NCI-H1694 (cell line): ENCODE measurements at regions not wholly inside any gene's neighbourhood (a gene's known extent, or its start where the extent isn't known, plus 50 kb on each side); places are given as distances from the start of the nearest gene placed in this dataset.
"Not testable (repeated sequence)": the region's sequence is repeated elsewhere in the genome, so short reads cannot be mapped to it uniquely, and the experiment has no call there.

Experiments used
- DNase-seq: peaks from one replicate; lab custom pipeline; 2025; lab: John Stamatoyannopoulos, UW

DNA sequence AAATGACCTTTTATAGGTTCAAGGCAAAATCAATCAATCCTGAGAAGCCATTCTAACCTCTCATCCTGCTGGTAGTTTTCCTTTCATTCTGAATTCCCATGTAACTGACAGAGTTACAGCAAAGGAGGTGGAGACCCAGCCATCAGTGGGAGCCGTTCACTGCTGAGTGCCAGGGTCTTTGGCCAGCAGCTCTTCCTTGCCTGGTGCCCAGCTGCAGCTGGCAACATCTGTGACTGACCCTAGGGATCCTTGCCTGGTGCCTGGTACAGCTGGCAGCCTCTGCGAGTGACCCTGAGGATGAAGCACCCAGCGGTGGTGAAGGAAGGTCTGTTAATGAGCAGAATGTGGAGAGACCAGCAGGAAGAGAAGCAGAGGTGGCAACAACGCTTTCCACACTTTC lies 314.6 kb downstream of the THBS2 start:
- no peak for DNase-seq

DNA sequence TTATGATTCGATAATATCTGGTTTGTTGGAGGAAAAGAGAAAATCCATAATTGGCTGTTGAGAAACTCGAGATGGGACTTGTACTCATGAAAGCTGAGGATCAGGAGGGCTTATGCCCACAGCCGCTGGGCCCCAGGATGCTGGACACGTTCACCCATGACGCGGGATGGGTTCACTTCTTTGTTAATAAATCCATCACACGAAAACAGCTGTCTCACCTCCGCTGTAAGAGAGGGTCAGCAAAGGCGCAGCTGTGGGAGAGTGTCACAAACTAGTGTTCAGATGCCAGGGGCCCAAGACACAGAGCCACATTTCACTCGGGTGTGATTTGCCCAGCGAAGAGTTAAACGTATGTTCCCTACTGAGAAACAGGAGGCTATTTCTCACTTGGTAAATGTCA lies 315.1 kb downstream of the THBS2 start:
- DNase-seq: no peak

- no peak for DNase-seq
Observed at GRCh38 chr6:168937054-168937453, 316.6 kb downstream of the THBS2 start.

DNA sequence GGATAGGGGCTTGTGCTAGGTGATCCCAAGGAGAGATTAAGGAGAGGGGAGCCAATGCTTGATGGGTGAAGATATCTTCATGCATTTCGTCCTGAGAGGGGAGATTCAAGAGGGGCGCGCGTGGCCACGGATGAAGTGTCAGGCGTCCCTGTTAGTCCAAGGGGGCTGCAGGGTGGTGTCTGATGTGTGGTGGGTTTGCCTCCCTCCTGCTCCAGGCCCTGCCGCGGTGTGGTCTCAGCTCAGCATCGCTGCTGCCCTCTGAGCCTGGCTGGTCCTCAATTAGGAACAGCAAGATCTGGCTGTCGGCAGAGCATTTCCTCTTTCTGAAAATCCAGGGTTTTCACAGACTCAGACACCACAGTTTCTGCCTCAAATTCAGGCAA lies 318.0 kb downstream of the THBS2 start:
- DNase-seq: no peak

- DNase-seq: no peak
Observed at GRCh38 chr6:168934660-168935627, 318.7 kb downstream of the THBS2 start.

DNA sequence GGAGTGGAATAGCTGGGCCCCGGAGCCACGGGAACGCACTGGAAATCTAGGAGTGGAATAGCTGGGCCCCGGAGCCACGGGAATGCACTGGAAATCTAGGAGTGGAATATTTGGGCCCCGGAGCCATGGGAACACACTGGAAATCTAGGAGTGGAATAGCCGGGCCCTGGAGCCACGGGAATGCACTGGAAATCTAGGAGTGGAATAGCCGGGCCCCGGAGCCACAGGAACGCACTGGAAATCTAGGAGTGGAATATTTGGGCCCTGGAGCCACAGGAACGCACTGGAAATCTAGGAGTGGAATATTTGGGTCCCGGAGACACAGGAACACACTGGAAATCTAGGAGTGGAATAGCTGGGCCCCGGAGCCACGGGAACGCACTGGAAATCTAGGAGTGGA lies 321.5 kb downstream of the THBS2 start:
- not testable (repeated sequence) for DNase-seq

GRCh38 chr6:168931072-168931471 lies 322.6 kb downstream of the THBS2 start:
- not testable (repeated sequence) for DNase-seq

DNA sequence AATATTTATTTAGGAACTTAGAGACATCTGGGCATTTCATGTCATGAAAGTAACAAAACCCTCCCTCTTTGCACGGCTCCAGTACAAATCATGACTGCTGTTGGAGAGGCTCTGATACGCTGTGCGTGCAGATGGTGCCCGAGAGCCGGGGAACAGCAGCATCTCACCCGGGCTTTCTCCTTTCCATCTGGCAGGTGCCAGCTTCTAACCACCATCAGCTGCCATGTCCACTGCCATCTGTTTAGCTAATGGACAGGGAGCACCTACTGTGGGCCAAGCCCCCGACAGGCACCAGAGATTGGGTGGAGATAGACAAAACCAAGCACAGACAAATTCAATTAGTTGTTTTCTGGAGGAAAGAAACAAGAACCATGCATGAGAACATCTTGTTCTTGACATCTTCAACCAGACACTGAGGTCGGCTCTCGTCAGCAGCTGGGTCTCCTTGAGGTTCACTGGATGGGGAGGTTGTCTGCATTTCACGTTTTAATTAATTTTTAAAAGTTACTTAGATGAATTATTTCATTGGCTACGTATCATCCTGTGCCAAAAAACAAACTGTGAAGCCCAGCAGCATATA lies 323.7 kb downstream of the THBS2 start:
- no peak for DNase-seq

GRCh38 chr6:168928012-168928411 lies 325.6 kb downstream of the THBS2 start:
- DNase-seq: no peak

- no peak for DNase-seq
Observed at GRCh38 chr6:168927026-168927425, 326.6 kb downstream of the THBS2 start.

GRCh38 chr6:168926306-168926705 lies 327.3 kb downstream of the THBS2 start:
- no peak for DNase-seq

DNA sequence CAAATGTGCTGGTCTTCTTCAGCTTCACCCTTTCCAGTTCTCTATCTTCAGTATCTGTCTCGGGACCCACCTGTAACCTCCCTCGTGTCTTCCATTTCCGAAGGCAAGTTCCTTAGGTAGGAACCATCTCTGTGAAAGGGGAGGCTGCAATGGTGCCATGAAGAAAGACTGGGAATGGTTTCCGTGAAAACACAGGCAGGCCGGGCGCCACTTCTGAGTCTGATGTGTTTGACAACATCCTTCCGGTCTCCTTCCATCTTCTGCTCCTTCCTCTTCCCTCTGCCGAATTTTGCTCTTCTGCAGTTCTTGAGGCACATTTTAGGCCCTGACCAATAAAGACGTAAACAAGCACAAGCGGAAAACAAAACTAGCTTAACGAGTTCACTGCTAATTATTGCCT lies 328.0 kb downstream of the THBS2 start:
- DNase-seq: no peak

DNA sequence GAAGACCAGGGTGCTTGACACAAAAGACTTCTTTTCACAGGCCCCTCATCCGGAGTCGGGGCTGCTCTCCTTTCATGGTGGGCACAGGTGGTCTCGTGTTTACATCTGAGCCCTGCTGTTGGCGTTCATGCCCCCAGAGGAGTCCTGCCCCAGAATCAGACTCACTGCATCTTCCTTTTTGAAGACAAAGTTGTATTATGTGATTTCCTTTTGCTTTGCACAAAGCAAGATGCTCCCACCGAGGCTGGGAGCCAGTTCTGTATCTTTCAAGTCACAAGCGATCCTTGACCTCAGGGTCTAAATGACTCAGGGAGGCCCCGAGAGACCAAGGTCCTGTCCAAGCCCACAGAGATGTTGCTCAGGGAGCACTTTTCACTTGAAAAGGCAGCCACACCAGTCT lies 330.5 kb downstream of the THBS2 start:
- no peak for DNase-seq

GRCh38 chr6:168922436-168922835 lies 331.2 kb downstream of the THBS2 start:
- DNase-seq: no peak

DNA sequence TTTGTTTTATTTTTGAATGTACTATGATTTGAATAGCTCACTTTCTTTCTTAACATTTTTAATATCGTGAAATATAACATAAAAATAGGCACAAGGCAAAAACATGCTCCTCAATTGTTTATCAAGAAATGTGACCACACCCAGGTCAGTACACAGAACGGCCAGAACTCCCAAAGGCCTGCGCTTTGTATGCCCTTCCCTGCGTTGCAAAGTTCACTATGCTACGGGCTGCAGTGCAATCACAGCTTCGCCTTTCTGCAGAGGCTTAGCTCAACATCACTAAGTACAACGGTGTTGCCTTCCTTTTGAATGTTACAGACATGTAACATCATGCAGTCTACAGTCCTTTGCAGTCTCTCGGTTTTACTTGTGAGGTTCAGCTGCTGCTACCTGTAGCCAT lies 333.4 kb downstream of the THBS2 start:
- DNase-seq: no peak

DNA sequence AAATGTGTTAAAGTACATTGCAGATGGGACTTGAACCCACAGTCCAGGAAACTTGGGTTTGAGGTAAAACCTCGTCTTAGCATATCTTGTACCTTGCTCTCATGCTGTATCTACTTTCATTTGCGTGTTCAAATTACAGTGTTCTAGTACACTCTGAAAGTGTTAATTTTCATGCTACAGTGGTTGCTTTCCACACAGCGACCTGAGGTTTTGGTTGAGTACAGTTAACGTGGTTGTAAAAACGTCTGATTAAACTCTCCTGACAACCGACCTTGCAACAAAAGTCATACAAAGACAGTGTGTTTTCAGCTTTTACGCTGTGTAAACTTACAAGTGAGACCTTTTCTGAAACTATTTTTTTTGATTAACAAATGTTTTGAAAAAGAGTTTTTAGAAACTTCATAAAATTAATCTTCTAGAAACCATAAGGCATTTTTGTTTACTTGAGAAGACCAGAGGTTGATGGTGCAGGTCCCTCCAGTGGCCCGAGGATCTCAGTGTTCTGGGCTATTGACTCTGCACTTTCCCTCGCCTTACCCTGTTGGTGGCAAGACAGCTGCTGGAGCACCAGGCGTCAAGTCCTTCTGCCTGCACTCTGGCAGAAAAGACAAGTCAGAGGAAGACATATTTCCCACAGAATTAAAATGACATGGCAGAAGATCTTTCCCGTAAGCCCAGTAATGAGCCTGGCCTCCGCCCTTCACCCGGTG lies 334.0 kb downstream of the THBS2 start:
- no peak for DNase-seq

DNA sequence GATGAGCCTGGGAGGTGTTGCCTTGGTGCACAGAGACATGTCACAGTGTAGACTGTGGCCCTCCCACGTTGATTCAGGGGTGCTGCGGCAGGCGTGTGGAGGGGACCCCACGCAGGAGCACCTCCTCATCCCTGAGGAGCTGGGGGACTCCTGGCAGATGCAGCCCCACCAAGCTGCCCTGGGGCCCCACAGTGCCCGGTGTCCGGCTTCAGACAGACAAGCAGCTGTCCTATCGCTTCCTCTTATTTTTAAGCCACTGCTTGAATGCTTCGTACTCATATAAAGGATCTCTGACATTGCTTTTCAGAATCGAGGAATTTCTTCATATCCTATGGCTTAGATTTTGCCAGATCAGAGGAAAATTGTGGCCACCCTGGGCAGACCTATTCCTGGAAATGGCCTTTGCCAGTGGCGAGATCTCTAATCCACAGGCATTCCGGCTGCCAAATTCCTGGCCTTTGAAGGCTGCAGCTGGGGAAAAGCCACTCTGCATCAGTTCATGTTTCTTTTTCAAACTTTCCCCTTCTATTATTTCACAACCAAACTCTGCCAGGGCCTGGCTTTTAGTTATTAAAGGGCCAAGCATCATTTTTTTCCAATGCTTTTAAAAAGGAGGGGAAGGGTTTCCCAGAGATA lies 337.0 kb downstream of the THBS2 start:
- no peak for DNase-seq

GRCh38 chr6:168915855-168916254 lies 337.8 kb downstream of the THBS2 start:
- no peak for DNase-seq

GRCh38 chr6:168915242-168915641 lies 338.4 kb downstream of the THBS2 start:
- no peak for DNase-seq

- no peak for DNase-seq
Observed at GRCh38 chr6:168913866-168914469, 339.7 kb downstream of the THBS2 start.

DNA sequence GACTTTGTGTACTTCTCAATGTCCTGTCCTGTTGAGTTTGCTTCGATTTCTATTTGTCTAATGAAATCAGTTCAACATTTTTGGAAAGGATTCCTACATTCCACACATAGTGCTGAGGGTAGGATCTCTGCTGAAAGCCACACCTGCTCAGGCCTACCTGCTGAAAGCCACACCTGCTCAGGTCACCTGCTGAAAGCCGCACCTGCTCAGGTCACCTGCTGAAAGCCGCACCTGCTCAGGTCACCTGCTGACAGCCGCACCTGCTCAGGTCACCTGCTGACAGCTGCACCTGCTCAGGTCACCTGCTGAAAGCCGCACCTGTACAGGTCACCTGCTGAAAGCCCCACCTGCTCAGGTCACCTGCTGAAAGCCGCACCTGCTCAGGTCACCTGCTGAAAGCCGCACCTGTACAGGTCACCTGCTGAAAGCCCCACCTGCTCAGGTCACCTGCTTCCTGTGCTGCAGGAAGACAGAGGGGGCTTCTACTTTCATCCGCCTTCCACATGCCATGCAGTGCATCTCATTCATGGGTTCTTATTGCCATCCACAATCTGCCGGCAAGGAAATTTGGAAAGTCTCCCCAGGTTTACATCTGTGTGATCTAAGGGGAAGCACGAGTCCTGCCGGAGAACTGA lies 340.3 kb downstream of the THBS2 start:
- not testable (repeated sequence) for DNase-seq

GRCh38 chr6:168909288-168909687 lies 344.4 kb downstream of the THBS2 start:
- no peak for DNase-seq
